Vagina (tissue), 2 donors: ENCODE measurements at regions not wholly inside any gene's neighbourhood (a gene's known extent, or its start where the extent isn't known, plus 50 kb on each side); places are given as distances from the start of the nearest gene placed in this dataset.

Source experiments
- DNase-seq, 2 donors: peaks; one replicate each; pipeline ENCODE4 v3.0.0-alpha.2; 2017; ENCODE audit errors: extremely low spot score in 2 of 2
- H3K27ac ChIP-seq: fragments of 200-600 bp; sonication (generic); one replicate; pipeline ENCODE4 v1.5.1; 2019
- H3K27me3 ChIP-seq: fragments of 200-600 bp; sonication (generic); one replicate; pipeline ENCODE4 v1.5.1; 2019
- H3K36me3 ChIP-seq, 2 donors: fragments of 200-600 bp; sonication (generic); one replicate each; pipeline ENCODE4 v1.5.1; 2017 to 2019
- H3K4me1 ChIP-seq: fragments of 200-600 bp; sonication (generic); one replicate; pipeline ENCODE4 v1.5.1; 2019
- H3K4me3 ChIP-seq, 2 donors: fragments of 200-600 bp; sonication (generic); 1 replicate in 1 of 2; 2 replicates in 1 of 2; pipeline ENCODE4 v1.5.1; 2016 to 2019
- H3K9me3 ChIP-seq: fragments of 200-600 bp; sonication (generic); one replicate; pipeline ENCODE4 v1.5.1; 2019
- POLR2A ChIP-seq, 2 donors: fragments of 450-650 bp; IDR thresholded peaks; one replicate each; pipeline ENCODE4 v1.6.1; 2017; ENCODE audit warnings: antibody characterized with exemption in 2 of 2, mild to moderate bottlenecking in 2 of 2, moderate library complexity in 2 of 2
- POLR2AphosphoS5 ChIP-seq, 2 donors: sonication (generic); formaldehyde crosslinking; IDR thresholded peaks; one replicate each; pipeline ENCODE4 v1.9.0; 2017; ENCODE audit warnings: antibody characterized with exemption in 2 of 2, mild to moderate bottlenecking in 2 of 2, low read depth in 1 of 2; ENCODE audit not compliant: insufficient read depth in 1 of 2
- intact Hi-C: fragments of 100-400 bp; cut with DNase I; formaldehyde crosslinking; loops from one replicate; pipeline ENCODE4 v1.15.1; 2023
- TF ChIP-seq, protein P1 (sequence below), 3 experiments: fragments of 450-650 bp in 2 of 3; fragments of 200-600 bp in 1 of 3; sonication (generic) in 1 of 3; IDR thresholded peaks; one replicate each; pipeline ENCODE4 v1.5.1; 2017 to 2019; ENCODE audit warnings: antibody characterized with exemption in 3 of 3, mild to moderate bottlenecking in 2 of 3, moderate library complexity in 2 of 3

DNA sequence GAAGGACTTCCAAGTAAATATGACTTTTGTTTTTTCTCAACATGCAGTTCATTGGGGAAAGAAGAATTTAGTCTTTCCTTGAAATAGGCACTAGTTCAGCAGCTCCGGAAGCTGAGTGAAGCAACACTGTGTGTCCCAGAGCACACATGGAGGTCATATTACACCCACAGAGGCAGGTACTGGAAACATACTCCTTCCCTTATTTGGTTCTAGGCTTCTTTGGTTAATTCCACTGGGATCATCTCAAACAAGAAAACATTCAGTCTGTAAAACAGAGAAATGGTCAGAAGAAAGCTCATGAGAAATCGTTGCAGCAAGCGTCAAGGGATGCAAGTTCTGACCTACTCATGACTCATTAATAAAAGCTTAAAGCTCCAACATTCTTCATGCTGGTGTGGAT is 175.1 kb upstream of the PCSK5 start:
- intact Hi-C loops = no loop called here
- TF ChIP-seq POLR2A (IDR thresholded peaks at IDR 0.05) = no peak
- Histone ChIP-seq H3K4me3 (no peak overlapping the region), H3K27me3 (no peaks in the 10 kb centered on the region), H3K27ac (no peak overlapping the region), H3K4me1 (no peaks in the 10 kb centered on the region), H3K36me3 (no peaks in the 10 kb centered on the region), H3K9me3 (no peaks in the 10 kb centered on the region)
- no peak for DNase-seq

DNA sequence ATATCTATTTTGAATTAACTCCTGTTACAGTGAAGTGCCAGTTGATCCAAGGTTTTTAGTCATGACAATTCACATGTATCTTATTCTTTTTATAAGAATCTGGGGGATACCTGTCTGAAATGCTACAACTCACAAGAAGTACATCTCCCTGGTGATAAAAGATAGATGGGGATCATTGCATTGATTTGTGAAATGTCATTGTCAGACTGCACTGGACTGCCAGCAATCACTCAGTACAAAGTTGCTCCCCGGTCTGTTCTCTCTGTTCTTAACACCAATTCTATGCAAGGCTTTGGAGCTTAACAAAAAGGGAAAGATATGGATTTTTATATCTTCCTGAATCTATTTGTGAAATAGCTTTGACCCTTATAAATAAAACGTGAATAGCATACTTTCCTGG is 171.8 kb upstream of the PCSK5 start:
- no peaks in the 10 kb centered on the region for H3K9me3 ChIP-seq
- TF ChIP-seq POLR2AphosphoS5 (IDR thresholded peaks at IDR 0.05; ENCODE audit: insufficient read depth in 1 of 2, low read depth in 1 of 2) = no peak
- TF ChIP-seq, protein P1, sequence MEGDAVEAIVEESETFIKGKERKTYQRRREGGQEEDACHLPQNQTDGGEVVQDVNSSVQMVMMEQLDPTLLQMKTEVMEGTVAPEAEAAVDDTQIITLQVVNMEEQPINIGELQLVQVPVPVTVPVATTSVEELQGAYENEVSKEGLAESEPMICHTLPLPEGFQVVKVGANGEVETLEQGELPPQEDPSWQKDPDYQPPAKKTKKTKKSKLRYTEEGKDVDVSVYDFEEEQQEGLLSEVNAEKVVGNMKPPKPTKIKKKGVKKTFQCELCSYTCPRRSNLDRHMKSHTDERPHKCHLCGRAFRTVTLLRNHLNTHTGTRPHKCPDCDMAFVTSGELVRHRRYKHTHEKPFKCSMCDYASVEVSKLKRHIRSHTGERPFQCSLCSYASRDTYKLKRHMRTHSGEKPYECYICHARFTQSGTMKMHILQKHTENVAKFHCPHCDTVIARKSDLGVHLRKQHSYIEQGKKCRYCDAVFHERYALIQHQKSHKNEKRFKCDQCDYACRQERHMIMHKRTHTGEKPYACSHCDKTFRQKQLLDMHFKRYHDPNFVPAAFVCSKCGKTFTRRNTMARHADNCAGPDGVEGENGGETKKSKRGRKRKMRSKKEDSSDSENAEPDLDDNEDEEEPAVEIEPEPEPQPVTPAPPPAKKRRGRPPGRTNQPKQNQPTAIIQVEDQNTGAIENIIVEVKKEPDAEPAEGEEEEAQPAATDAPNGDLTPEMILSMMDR (IDR thresholded peaks at IDR 0.05) = no peak
- no peak for TF ChIP-seq POLR2A (IDR thresholded peaks at IDR 0.05)
- no peaks in the 10 kb centered on the region for H3K4me1 ChIP-seq
- H3K4me3 ChIP-seq = no peak overlapping the region
- no peaks in the 10 kb centered on the region for H3K27me3 ChIP-seq
- intact Hi-C loops = no loop called here
- H3K27ac ChIP-seq = no peak overlapping the region
- DNase-seq = no peak
- no peaks in the 10 kb centered on the region for H3K36me3 ChIP-seq

DNA sequence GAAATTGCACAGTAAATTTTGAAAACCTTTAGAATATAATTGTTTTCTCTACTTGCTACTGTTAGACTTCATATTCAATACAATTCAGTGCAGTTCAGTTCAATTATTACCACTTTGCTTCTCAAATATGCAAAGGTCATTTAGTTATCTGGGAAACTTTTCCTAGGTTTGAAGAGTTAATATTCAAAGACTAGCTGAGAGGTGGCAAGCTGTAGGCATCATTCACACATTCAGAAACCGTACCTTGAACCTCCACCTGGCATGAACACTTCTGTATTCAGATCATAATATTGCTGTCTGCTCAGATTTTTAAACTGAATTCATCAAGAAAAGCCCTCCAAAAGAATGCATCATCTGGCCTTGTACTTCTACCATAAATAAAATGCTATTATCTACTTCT is 162.1 kb upstream of the PCSK5 start:
- H3K9me3 ChIP-seq = no peaks in the 10 kb centered on the region
- no peak overlapping the region for H3K4me3 ChIP-seq
- intact Hi-C loops = no loop called here
- no peaks in the 10 kb centered on the region for H3K4me1 ChIP-seq
- no peak for DNase-seq
- no peaks in the 10 kb centered on the region for H3K27me3 ChIP-seq
- no peaks in the 10 kb centered on the region for H3K36me3 ChIP-seq
- TF ChIP-seq, protein P1 (IDR thresholded peaks at IDR 0.05) = no peak
- TF ChIP-seq POLR2AphosphoS5 (IDR thresholded peaks at IDR 0.05; ENCODE audit: insufficient read depth in 1 of 2, low read depth in 1 of 2) (no peak), POLR2A (IDR thresholded peaks at IDR 0.05) (no peak)
- H3K27ac ChIP-seq = no peak overlapping the region

DNA sequence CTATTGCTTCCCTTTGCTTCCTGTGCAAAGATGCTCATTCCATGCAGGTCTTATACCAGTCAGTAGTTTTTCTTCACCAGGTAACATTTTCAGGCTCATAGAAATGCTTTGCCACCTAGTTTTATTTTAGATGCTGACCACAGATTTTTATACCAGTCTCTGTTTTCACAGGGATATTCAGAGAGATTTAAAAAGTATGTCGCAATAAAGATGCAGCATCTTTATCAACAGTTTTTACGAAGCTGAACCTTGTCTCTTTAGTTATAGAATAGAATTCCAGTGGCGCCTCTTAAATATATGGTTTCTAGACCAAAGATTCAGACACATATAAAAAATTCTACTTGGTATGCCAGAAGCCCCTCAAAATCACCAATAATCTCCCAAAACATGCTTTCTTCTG is 155.7 kb upstream of the PCSK5 start:
- H3K4me3 ChIP-seq = no peak overlapping the region
- intact Hi-C loops = no loop called here

DNA sequence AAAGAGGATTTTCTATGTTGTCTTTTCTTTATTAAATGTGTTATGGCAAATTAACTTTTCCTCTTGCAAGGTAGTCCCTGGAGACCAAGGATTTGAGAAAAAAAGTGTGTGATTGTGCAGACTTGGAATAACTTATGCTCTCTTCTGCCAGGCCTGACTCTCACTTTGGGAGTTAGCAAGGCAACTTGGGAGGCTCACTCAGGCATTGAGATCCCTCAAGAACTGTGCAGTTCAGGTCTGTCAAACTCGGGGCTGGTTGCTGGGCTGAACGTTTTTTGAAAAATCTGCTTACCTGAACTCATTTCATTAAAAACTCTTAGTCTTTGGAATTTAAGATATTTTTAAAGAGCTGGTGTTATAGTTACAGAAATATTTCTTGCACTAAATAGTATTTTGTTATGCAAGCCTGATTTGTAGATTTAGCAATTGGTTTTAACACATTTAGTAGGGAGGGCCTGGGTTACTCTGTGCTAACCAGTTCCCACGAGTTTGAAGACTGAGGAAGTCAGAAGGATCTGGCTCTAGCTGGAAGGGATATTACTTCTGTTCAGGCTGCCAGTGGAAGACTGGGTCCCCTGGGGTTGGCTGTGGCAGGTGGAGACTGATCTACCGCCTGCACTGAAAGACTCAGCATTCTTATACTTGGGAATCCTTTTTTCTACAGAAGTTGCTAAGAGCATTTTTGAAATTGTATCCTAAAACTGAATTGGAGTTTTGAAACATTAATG is 150.4 kb upstream of the PCSK5 start:
- no peak overlapping the region for H3K4me3 ChIP-seq
- no peaks in the 10 kb centered on the region for H3K4me1 ChIP-seq
- no peak overlapping the region for H3K27ac ChIP-seq
- no peaks in the 10 kb centered on the region for H3K9me3 ChIP-seq
- TF ChIP-seq POLR2A (IDR thresholded peaks at IDR 0.05) (no peak), POLR2AphosphoS5 (IDR thresholded peaks at IDR 0.05; ENCODE audit: insufficient read depth in 1 of 2, low read depth in 1 of 2) (no peak)
- TF ChIP-seq, protein P1 (IDR thresholded peaks at IDR 0.05) = no peak
- intact Hi-C loops = no loop called here
- no peak for DNase-seq
- H3K36me3 ChIP-seq = no peaks in the 10 kb centered on the region
- H3K27me3 ChIP-seq = no peaks in the 10 kb centered on the region

More for the DNA sequence above, 155.7 kb upstream of the PCSK5 start:
- Histone ChIP-seq H3K36me3 (no peaks in the 10 kb centered on the region), H3K4me1 (no peaks in the 10 kb centered on the region), H3K9me3 (no peaks in the 10 kb centered on the region), H3K27me3 (no peaks in the 10 kb centered on the region), H3K27ac (no peak overlapping the region)
- TF ChIP-seq POLR2A (IDR thresholded peaks at IDR 0.05) (no peak), POLR2AphosphoS5 (IDR thresholded peaks at IDR 0.05; ENCODE audit: insufficient read depth in 1 of 2, low read depth in 1 of 2) (no peak)
- TF ChIP-seq, protein P1 (IDR thresholded peaks at IDR 0.05) = no peak
- no peak for DNase-seq
